ENCODE measurements at regions not wholly inside any gene's neighbourhood (a gene's known extent, or its start where the extent isn't known, plus 50 kb on each side); places are given as distances from the start of the nearest gene placed in this dataset.

DNA sequence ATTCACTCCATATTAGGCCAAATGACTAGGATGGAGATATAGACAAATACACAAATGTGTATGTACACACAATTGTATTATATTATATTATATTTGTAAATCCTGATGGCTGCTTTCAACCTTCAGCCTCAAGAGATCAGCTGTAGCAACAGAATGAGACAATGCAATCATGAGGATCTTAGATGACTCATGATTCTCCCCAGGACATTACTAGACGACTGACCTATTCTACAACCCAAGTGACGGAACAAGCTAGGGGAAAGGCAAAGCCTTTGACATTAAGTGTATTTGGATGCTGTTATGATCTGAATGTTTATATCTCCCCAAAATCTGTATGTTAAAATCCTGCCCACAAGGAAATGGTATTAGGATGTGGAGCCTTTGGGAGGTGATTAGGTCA lies 66.5 kb downstream of the COX7C start:
- no peak for DNase-seq (ENCODE audit: extremely low spot score)
- H3K9me3 ChIP-seq = no peaks in the 10 kb centered on the region
- H3K27ac ChIP-seq (replicated peaks in 1 of 4) = no peak overlapping the region
- peaks cover 0 to 9% (median 4%) of the 10 kb centered on the region in 4 donors for H3K4me1 ChIP-seq
- H3K4me3 ChIP-seq = no peak overlapping the region
- WGBS = 78% methylated on average over 2 of the region's 2 CpGs
- no peaks in the 10 kb centered on the region for H3K27me3 ChIP-seq
- H3K36me3 ChIP-seq = no peaks in the 10 kb centered on the region
- intact Hi-C loops (cut with DNase I) = no loop called here
- TF ChIP-seq POLR2A (IDR thresholded peaks at IDR 0.05; ENCODE audit: low read depth) = no peak
- TF ChIP-seq EP300 (IDR thresholded peaks at IDR 0.05) = no peak
- TF ChIP-seq, protein P1, sequence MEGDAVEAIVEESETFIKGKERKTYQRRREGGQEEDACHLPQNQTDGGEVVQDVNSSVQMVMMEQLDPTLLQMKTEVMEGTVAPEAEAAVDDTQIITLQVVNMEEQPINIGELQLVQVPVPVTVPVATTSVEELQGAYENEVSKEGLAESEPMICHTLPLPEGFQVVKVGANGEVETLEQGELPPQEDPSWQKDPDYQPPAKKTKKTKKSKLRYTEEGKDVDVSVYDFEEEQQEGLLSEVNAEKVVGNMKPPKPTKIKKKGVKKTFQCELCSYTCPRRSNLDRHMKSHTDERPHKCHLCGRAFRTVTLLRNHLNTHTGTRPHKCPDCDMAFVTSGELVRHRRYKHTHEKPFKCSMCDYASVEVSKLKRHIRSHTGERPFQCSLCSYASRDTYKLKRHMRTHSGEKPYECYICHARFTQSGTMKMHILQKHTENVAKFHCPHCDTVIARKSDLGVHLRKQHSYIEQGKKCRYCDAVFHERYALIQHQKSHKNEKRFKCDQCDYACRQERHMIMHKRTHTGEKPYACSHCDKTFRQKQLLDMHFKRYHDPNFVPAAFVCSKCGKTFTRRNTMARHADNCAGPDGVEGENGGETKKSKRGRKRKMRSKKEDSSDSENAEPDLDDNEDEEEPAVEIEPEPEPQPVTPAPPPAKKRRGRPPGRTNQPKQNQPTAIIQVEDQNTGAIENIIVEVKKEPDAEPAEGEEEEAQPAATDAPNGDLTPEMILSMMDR (IDR thresholded peaks at IDR 0.05) = no peak
- no peak for TF ChIP-seq POLR2AphosphoS5 (IDR thresholded peaks at IDR 0.05)

DNA sequence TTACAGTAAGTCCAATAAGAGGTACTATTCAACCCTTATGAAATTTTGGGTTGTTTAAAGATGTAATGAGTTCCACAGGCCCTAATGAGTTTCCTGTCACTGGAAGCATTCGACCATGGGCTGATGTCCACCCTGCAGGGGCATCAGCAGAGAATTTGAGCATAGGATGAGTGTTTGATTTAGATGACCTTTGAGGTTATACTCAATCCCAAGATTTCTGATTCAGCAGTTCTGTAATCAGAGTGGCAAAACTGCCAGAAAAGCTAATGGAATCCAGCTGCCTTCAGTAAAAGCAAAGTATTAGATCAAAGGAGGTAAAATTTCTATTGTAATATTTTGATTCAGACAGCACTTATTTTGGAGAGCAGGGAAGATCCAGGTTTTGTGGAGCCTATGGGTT lies 68.3 kb downstream of the COX7C start:
- TF ChIP-seq, protein P1 (IDR thresholded peaks at IDR 0.05) = no peak
- TF ChIP-seq EP300 (IDR thresholded peaks at IDR 0.05) = no peak
- TF ChIP-seq POLR2AphosphoS5 (IDR thresholded peaks at IDR 0.05) = no peak
- TF ChIP-seq POLR2A (IDR thresholded peaks at IDR 0.05; ENCODE audit: low read depth) = no peak
- DNase-seq (ENCODE audit: extremely low spot score) = no peak
- Histone ChIP-seq H3K9me3 (no peaks in the 10 kb centered on the region), H3K36me3 (no peaks in the 10 kb centered on the region), H3K27ac (replicated peaks in 1 of 4) (no peak overlapping the region), H3K4me3 (no peak overlapping the region), H3K27me3 (no peaks in the 10 kb centered on the region), H3K4me1 (no peaks in the 10 kb centered on the region)
- intact Hi-C loops (cut with DNase I) = no loop called here
- WGBS = 29% methylated on average over 1 of the region's 1 CpG

DNA sequence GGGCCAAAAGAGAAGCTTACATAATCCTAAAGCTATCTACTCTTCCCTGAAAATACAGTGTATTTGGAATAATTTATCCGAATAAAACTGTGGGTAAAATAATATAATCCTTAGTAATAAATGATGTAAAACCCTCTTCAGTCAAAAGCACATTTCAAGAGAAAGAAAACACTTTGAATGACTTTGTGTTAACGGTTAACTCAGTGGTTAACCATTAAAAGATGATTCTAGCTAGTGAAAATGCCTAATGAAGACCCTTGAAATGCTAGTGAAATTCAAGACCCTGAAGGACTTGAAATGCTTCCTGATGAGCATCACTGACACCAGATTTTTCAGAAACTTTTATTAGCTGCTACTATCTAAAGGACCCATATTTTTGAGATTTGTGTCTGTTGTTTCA lies 70.7 kb downstream of the COX7C start:
- no peaks in the 10 kb centered on the region for H3K36me3 ChIP-seq
- H3K4me3 ChIP-seq = no peak overlapping the region
- no peak for DNase-seq (ENCODE audit: extremely low spot score)
- TF ChIP-seq POLR2AphosphoS5 (IDR thresholded peaks at IDR 0.05) (no peak), EP300 (IDR thresholded peaks at IDR 0.05) (no peak), POLR2A (IDR thresholded peaks at IDR 0.05; ENCODE audit: low read depth) (no peak)
- TF ChIP-seq, protein P1 (IDR thresholded peaks at IDR 0.05) = no peak
- no peaks in the 10 kb centered on the region for H3K4me1 ChIP-seq
- H3K27ac ChIP-seq (replicated peaks in 1 of 4) = no peak overlapping the region
- intact Hi-C loops (cut with DNase I) = no loop called here
- 70% methylated on average over 2 of the region's 2 CpGs for WGBS
- no peaks in the 10 kb centered on the region for H3K27me3 ChIP-seq
- H3K9me3 ChIP-seq = no peaks in the 10 kb centered on the region

DNA sequence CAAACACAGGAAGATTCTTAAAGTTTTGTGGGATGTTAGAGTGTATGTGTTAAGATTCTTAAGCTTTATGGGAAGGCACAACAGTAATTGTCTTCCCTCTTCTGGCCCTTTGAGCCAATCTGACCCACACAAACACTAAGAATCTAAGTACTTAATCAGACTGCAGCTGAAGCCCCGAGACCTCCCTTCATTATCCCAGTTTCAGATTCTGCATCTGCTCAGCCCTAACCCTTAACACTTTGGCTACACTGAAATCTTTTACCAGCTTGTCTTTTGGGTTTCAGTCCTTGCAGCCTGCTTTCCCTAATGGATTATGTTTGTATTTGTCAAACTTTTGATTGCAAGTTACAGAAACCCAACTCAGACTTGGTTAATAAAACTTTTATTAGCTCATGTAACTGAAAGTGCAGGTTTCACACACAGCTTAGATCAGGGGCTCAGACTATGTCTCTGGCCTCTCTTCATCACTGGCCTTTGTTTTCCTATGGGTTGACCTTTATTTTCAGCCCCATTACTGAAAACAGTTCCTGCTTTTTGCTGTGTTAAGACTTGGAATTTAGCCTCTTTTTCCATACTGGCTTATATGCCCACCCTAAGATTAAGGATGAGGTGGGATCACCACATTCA lies 71.5 kb downstream of the COX7C start:
- Histone ChIP-seq H3K4me1 (no peaks in the 10 kb centered on the region), H3K4me3 (no peak overlapping the region), H3K27ac (replicated peaks in 1 of 4) (no peak overlapping the region), H3K27me3 (no peaks in the 10 kb centered on the region), H3K36me3 (no peaks in the 10 kb centered on the region), H3K9me3 (no peaks in the 10 kb centered on the region)
- 88% methylated on average over 1 of the region's 1 CpG for WGBS
- TF ChIP-seq EP300 (IDR thresholded peaks at IDR 0.05) (no peak), POLR2A (IDR thresholded peaks at IDR 0.05; ENCODE audit: low read depth) (no peak), POLR2AphosphoS5 (IDR thresholded peaks at IDR 0.05) (no peak)
- TF ChIP-seq, protein P1 (IDR thresholded peaks at IDR 0.05) = no peak
- no peak for DNase-seq (ENCODE audit: extremely low spot score)
- intact Hi-C loops (cut with DNase I) = no loop called here

Measured in esophagus muscularis mucosa (tissue), 4 donors.